ENCODE measurements at regions not wholly inside any gene's neighbourhood (a gene's known extent, or its start where the extent isn't known, plus 50 kb on each side); places are given as distances from the start of the nearest gene placed in this dataset.
"Not testable (repeated sequence)": the region's sequence is repeated elsewhere in the genome, so short reads cannot be mapped to it uniquely, and the experiment has no call there.

DNA sequence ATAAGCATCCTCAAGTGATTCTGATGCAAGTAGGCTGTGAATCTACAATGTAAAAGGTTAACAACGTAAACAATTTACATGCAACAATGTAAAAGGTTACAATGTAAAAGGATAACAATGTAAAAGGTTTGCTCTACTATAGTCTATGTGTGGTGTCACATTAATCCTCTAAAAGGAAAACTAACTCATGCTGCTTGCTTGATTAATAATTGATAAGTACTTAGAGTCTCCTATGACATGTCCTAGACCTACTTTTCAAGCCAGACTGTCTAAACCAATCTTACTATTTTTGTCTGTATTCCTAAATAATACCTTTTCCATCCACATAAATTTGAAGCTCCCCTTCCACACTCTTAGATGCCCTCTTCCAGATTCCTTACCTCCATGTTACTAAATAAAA lies 606.8 kb downstream of the LTN1 start:
- TF ChIP-seq, protein P1, sequence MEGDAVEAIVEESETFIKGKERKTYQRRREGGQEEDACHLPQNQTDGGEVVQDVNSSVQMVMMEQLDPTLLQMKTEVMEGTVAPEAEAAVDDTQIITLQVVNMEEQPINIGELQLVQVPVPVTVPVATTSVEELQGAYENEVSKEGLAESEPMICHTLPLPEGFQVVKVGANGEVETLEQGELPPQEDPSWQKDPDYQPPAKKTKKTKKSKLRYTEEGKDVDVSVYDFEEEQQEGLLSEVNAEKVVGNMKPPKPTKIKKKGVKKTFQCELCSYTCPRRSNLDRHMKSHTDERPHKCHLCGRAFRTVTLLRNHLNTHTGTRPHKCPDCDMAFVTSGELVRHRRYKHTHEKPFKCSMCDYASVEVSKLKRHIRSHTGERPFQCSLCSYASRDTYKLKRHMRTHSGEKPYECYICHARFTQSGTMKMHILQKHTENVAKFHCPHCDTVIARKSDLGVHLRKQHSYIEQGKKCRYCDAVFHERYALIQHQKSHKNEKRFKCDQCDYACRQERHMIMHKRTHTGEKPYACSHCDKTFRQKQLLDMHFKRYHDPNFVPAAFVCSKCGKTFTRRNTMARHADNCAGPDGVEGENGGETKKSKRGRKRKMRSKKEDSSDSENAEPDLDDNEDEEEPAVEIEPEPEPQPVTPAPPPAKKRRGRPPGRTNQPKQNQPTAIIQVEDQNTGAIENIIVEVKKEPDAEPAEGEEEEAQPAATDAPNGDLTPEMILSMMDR (IDR thresholded peaks at IDR 0.05; ENCODE audit: insufficient read depth, low read length, poor library complexity, severe bottlenecking) = no peak
- no peak for TF ChIP-seq EZH2phosphoT487 (conservative IDR thresholded peaks at IDR 0.05; ENCODE audit: low read length)
- Histone ChIP-seq H3K4me3 (ENCODE audit: insufficient read depth, low read length, poor library complexity, severe bottlenecking) (no peak overlapping the region), H3K27me3 (ENCODE audit: low read length) (no peaks in the 10 kb centered on the region), H3K9ac (ENCODE audit: low read length) (no peak overlapping the region), H3K9me3 (ENCODE audit: insufficient read depth, low read length) (no peaks in the 10 kb centered on the region), H3K4me2 (ENCODE audit: low read depth, low read length, poor library complexity, severe bottlenecking) (no peak overlapping the region), H3F3A (ENCODE audit: insufficient read depth) (no peaks in the 10 kb centered on the region), H3K79me2 (ENCODE audit: insufficient read depth, low read length) (no peaks in the 10 kb centered on the region), H3K27ac (ENCODE audit: low read depth, low read length) (no peak overlapping the region), H4K20me1 (ENCODE audit: low read depth, low read length) (no peaks in the 10 kb centered on the region), H3K9me2 (replicated peaks; ENCODE audit: insufficient read depth, low read length) (no peaks in the 10 kb centered on the region), H2AFZ (ENCODE audit: low read depth, low read length, severe bottlenecking) (no peak overlapping the region), H3K36me3 (ENCODE audit: low read length) (no peaks in the 10 kb centered on the region)

GRCh38 chr21:28381000-28381745 lies 611.5 kb downstream of the LTN1 start:
- H3F3A ChIP-seq (ENCODE audit: insufficient read depth); H3K9ac ChIP-seq (ENCODE audit: low read length); H3K27ac ChIP-seq (ENCODE audit: low read depth, low read length); H3K9me2 ChIP-seq (replicated peaks; ENCODE audit: insufficient read depth, low read length); H3K27me3 ChIP-seq (ENCODE audit: low read length); H2AFZ ChIP-seq (ENCODE audit: low read depth, low read length, severe bottlenecking); H3K79me2 ChIP-seq (ENCODE audit: insufficient read depth, low read length); H3K36me3 ChIP-seq (ENCODE audit: low read length); H3K9me3 ChIP-seq (ENCODE audit: insufficient read depth, low read length); H3K4me3 ChIP-seq (ENCODE audit: insufficient read depth, low read length, poor library complexity, severe bottlenecking); H3K4me2 ChIP-seq (ENCODE audit: low read depth, low read length, poor library complexity, severe bottlenecking); H4K20me1 ChIP-seq (ENCODE audit: low read depth, low read length): not testable (repeated sequence)

- TF ChIP-seq, protein P1 (IDR thresholded peaks at IDR 0.05; ENCODE audit: insufficient read depth, low read length, poor library complexity, severe bottlenecking) = no peak
- no peak for TF ChIP-seq EZH2phosphoT487 (conservative IDR thresholded peaks at IDR 0.05; ENCODE audit: low read length)
- no peaks in the 10 kb centered on the region for H4K20me1 ChIP-seq (ENCODE audit: low read depth, low read length)
- no peak overlapping the region for H3K9ac ChIP-seq (ENCODE audit: low read length)
- H3K4me2 ChIP-seq (ENCODE audit: low read depth, low read length, poor library complexity, severe bottlenecking) = no peak overlapping the region
- no peaks in the 10 kb centered on the region for H3K79me2 ChIP-seq (ENCODE audit: insufficient read depth, low read length)
- H3K9me2 ChIP-seq (replicated peaks; ENCODE audit: insufficient read depth, low read length) = no peaks in the 10 kb centered on the region
- H3K27me3 ChIP-seq (ENCODE audit: low read length) = no peaks in the 10 kb centered on the region
- H2AFZ ChIP-seq (ENCODE audit: low read depth, low read length, severe bottlenecking) = no peak overlapping the region
- no peaks in the 10 kb centered on the region for H3F3A ChIP-seq (ENCODE audit: insufficient read depth)
- H3K27ac ChIP-seq (ENCODE audit: low read depth, low read length) = no peak overlapping the region
- H3K4me3 ChIP-seq (ENCODE audit: insufficient read depth, low read length, poor library complexity, severe bottlenecking) = no peak overlapping the region
- no peaks in the 10 kb centered on the region for H3K36me3 ChIP-seq (ENCODE audit: low read length)
- no peaks in the 10 kb centered on the region for H3K9me3 ChIP-seq (ENCODE audit: insufficient read depth, low read length)
These were observed 612.4 kb downstream of the LTN1 start for GRCh38 chr21:28380241-28380640.

- Histone ChIP-seq H3K27me3 (ENCODE audit: low read length) (no peaks in the 10 kb centered on the region), H3K36me3 (ENCODE audit: low read length) (no peaks in the 10 kb centered on the region), H3K9me2 (replicated peaks; ENCODE audit: insufficient read depth, low read length) (no peaks in the 10 kb centered on the region), H3F3A (ENCODE audit: insufficient read depth) (no peaks in the 10 kb centered on the region), H3K9me3 (ENCODE audit: insufficient read depth, low read length) (no peaks in the 10 kb centered on the region), H4K20me1 (ENCODE audit: low read depth, low read length) (no peaks in the 10 kb centered on the region), H3K79me2 (ENCODE audit: insufficient read depth, low read length) (no peaks in the 10 kb centered on the region), H3K4me3 (ENCODE audit: insufficient read depth, low read length, poor library complexity, severe bottlenecking) (no peak overlapping the region), H2AFZ (ENCODE audit: low read depth, low read length, severe bottlenecking) (no peak overlapping the region), H3K4me2 (ENCODE audit: low read depth, low read length, poor library complexity, severe bottlenecking) (no peak overlapping the region), H3K9ac (ENCODE audit: low read length) (no peak overlapping the region), H3K27ac (ENCODE audit: low read depth, low read length) (no peak overlapping the region)
- TF ChIP-seq, protein P1 (IDR thresholded peaks at IDR 0.05; ENCODE audit: insufficient read depth, low read length, poor library complexity, severe bottlenecking) = no peak
- TF ChIP-seq EZH2phosphoT487 (conservative IDR thresholded peaks at IDR 0.05; ENCODE audit: low read length) = no peak
These were observed 614.7 kb downstream of the LTN1 start for GRCh38 chr21:28378026-28378425.
